Endothelial cell of umbilical vein (primary cell): ENCODE measurements at regions not wholly inside any gene's neighbourhood (a gene's known extent, or its start where the extent isn't known, plus 50 kb on each side); places are given as distances from the start of the nearest gene placed in this dataset.

Experiments used
- BruUV-seq: library from RNA; stranded (reverse); fragments of 400-500 nt; replicated peaks from 2 replicates; lab custom pipeline; 2021; lab: Mats Ljungman, UMichigan
- CTCF ChIA-PET: fragments of 300-600, 350-600 bp; sonication (Branson Sonifier 250); formaldehyde crosslinking; loops from one replicate; lab custom pipeline; 2021; ENCODE audit warnings: antibody characterized with exemption, inconsistent platforms; lab: Charles Lee
- POLR2A ChIA-PET: fragments of 300-600, 350-600 bp; sonication (Branson Sonifier 250); formaldehyde crosslinking; loops from one replicate; lab custom pipeline; 2021; ENCODE audit warnings: antibody characterized with exemption, inconsistent platforms; lab: Charles Lee
- DNase-seq: peaks from one replicate; pipeline ENCODE4 v3.0.0-alpha.2; 2011; ENCODE audit warnings: low read depth, low spot score
- FAIRE-seq: peaks from 2 replicates; lab custom pipeline; 2011; peaks lifted over from hg19 to GRCh38; lab: Jason Lieb, UNC
- H2AFZ ChIP-seq: 2 replicates; pipeline ENCODE4 v1.6.0; 2012; ENCODE audit warnings: low read depth, low read length, control low read depth, inconsistent platforms
- H3K27ac ChIP-seq: 2 replicates; pipeline ENCODE4 v1.5.1; 2011; ENCODE audit warnings: low read depth, mild to moderate bottlenecking, control low read depth, low read length, moderate library complexity; ENCODE audit not compliant: insufficient read depth
- H3K27me3 ChIP-seq, 2 experiments: 2 replicates each; pipeline versions ENCODE4 v1.6.0 to v1.6.1; 2011; ENCODE audit warnings: low read length in 2 of 2, mixed read lengths in 1 of 2; ENCODE audit not compliant: control insufficient read depth in 2 of 2, insufficient read depth in 2 of 2
- H3K36me3 ChIP-seq, 2 experiments: 2 replicates in 1 of 2; 3 replicates in 1 of 2; pipeline ENCODE4 v1.5.1; 2011; ENCODE audit warnings: low read length in 2 of 2, mild to moderate bottlenecking in 1 of 2, moderate library complexity in 1 of 2; ENCODE audit not compliant: control insufficient read depth in 2 of 2, insufficient read depth in 2 of 2; ENCODE audit errors: extremely low read depth in 1 of 2
- H3K4me1 ChIP-seq: 3 replicates; pipeline ENCODE4 v1.5.1; 2011; ENCODE audit warnings: mild to moderate bottlenecking, low read length; ENCODE audit not compliant: control insufficient read depth, insufficient read depth; ENCODE audit errors: extremely low read depth
- H3K4me2 ChIP-seq: 2 replicates; pipeline ENCODE4 v1.6.1; 2011; ENCODE audit warnings: low read length, control low read depth, mixed read lengths; ENCODE audit not compliant: insufficient read depth
- H3K4me3 ChIP-seq, 3 experiments: fragments of 200-600 bp in 1 of 3; sonication (generic), shearing (Covaris generic) in 1 of 3; replicated peaks in 1 of 3; 2 replicates each; pipeline ENCODE4 v1.5.1; 2011 to 2016; ENCODE audit warnings: control low read depth in 3 of 3, low read length in 3 of 3, mild to moderate bottlenecking in 2 of 3, inconsistent platforms in 1 of 3, low read depth in 1 of 3, moderate library complexity in 1 of 3; ENCODE audit not compliant: insufficient read depth in 1 of 3
- H3K79me2 ChIP-seq: 2 replicates; pipeline ENCODE4 v1.6.0; 2012; ENCODE audit warnings: low read length, inconsistent platforms; ENCODE audit not compliant: control insufficient read depth, insufficient read depth
- H3K9ac ChIP-seq: replicated peaks from 2 replicates; pipeline ENCODE3; 2011; ENCODE audit warnings: low read length, control low read depth; ENCODE audit not compliant: insufficient read depth; ENCODE audit errors: extremely low read depth
- H3K9me1 ChIP-seq: replicated peaks from 3 replicates; pipeline ENCODE4 v1.6.0; 2011; ENCODE audit warnings: mild to moderate bottlenecking, low read length; ENCODE audit not compliant: control insufficient read depth, insufficient read depth; ENCODE audit errors: extremely low read depth
- H3K9me3 ChIP-seq: replicated peaks from 2 replicates; pipeline ENCODE4 v1.5.1; 2012; ENCODE audit warnings: low read length, inconsistent platforms; ENCODE audit not compliant: control insufficient read depth, insufficient read depth
- H4K20me1 ChIP-seq: replicated peaks from 2 replicates; pipeline ENCODE3; 2011; ENCODE audit warnings: mild to moderate bottlenecking, low read length; ENCODE audit not compliant: control insufficient read depth, insufficient read depth; ENCODE audit errors: extremely low read depth
- EZH2 ChIP-seq: IDR thresholded peaks from 2 replicates; pipeline ENCODE4 v1.6.1; 2012; ENCODE audit warnings: borderline replicate concordance, low read depth, mild to moderate bottlenecking, moderate library complexity, low read length, inconsistent platforms; ENCODE audit not compliant: severe bottlenecking
- FOS ChIP-seq: IDR thresholded peaks from 2 replicates; pipeline ENCODE4 v1.6.1; 2011; ENCODE audit warnings: mild to moderate bottlenecking, low read length, moderate library complexity, borderline replicate concordance; ENCODE audit not compliant: insufficient read depth
- GATA2 ChIP-seq: IDR thresholded peaks from 2 replicates; pipeline ENCODE4 v1.7.0; 2011; ENCODE audit warnings: low read depth, mild to moderate bottlenecking, moderate library complexity, mixed read lengths, low read length; ENCODE audit not compliant: insufficient read length, insufficient read depth
- JUN ChIP-seq: IDR thresholded peaks from 2 replicates; pipeline ENCODE4 v1.6.1; 2011; ENCODE audit warnings: borderline replicate concordance, low read depth; ENCODE audit not compliant: insufficient read length, insufficient read depth
- MYC ChIP-seq: IDR thresholded peaks from one replicate; pipeline ENCODE4 v1.6.1; 2011; ENCODE audit warnings: mild to moderate bottlenecking, low read depth, low read length
- POLR2A ChIP-seq: IDR thresholded peaks from 2 replicates; pipeline ENCODE4 v1.6.1; 2012; ENCODE audit warnings: low read depth, mild to moderate bottlenecking, control low read depth, low read length
- POLR2AphosphoS5 ChIP-seq: IDR thresholded peaks from 2 replicates; pipeline ENCODE4 v1.6.1; 2012; ENCODE audit warnings: low read depth, mild to moderate bottlenecking, control low read depth, low read length, moderate library complexity; ENCODE audit not compliant: insufficient read depth
- dilution Hi-C: fragments of 300-500 bp; cut with MboI; formaldehyde crosslinking; loops from one replicate; pipeline ENCODE4 v1.15.0; 2019; ENCODE audit warnings: low sequenced_read_pairs; ENCODE audit not compliant: extremely low pct_ligation_motif_present
- intact Hi-C: fragments of 100-400 bp; cut with micrococcal nuclease; formaldehyde crosslinking; loops from one replicate; pipeline ENCODE4 v1.10.0; 2022
- TF ChIP-seq, protein P1 (sequence below), 2 donors: IDR thresholded peaks; 1 replicate in 1 of 2; 2 replicates in 1 of 2; pipeline ENCODE4 v1.5.1; 2011; ENCODE audit warnings: low read length in 2 of 2, mild to moderate bottlenecking in 2 of 2, moderate library complexity in 2 of 2, control low read depth in 1 of 2, inconsistent platforms in 1 of 2, low read depth in 1 of 2; ENCODE audit not compliant: insufficient read depth in 1 of 2; ENCODE audit errors: extremely low read depth in 1 of 2
- TF ChIP-seq, protein P2 (sequence below): IDR thresholded peaks from 2 replicates; pipeline ENCODE4 v1.6.1; 2011; ENCODE audit not compliant: insufficient read depth, insufficient read length

DNA sequence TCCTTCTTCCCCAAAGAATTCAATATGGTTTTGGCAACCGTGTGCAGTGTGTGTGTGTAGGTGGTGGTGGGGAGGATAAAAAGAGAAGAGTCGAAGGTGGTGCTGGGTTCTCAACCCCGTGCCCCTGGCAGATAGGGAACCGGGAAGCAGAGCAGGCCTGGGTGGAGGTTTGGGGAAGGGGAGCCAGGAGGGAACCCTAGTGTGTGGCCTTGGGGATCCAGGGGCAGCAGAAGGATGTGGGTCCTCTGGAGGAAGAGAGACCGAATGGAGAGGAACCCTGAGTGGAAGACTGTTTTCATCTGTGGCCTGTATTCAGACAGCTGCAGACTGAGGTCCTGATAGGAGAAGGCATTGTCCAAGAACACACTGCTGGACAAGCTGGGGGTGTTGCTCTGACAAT, 73.3 kb upstream of the B3GAT1 start:
- DNase-seq (no peak), FAIRE-seq (no peak)
- POLR2A ChIA-PET = no interaction called here
- H3K4me2 ChIP-seq = no peak overlapping the region
- H4K20me1 ChIP-seq = no peaks in the 10 kb centered on the region
- H3K27ac ChIP-seq = no peak overlapping the region
- no peaks in the 10 kb centered on the region for H3K4me1 ChIP-seq
- CTCF ChIA-PET = no interaction called here
- intact Hi-C loops (no loop called here), dilution Hi-C loops (no loop called here)
- H3K9me3 ChIP-seq = no peaks in the 10 kb centered on the region
- no peaks in the 10 kb centered on the region for H3K36me3 ChIP-seq
- no peak overlapping the region for H3K9ac ChIP-seq
- no TSS peak for BruUV-seq
- no peak overlapping the region for H2AFZ ChIP-seq
- H3K9me1 ChIP-seq = no peaks in the 10 kb centered on the region
- no peaks in the 10 kb centered on the region for H3K79me2 ChIP-seq
- no peak overlapping the region for H3K4me3 ChIP-seq
- TF ChIP-seq, protein P1, sequence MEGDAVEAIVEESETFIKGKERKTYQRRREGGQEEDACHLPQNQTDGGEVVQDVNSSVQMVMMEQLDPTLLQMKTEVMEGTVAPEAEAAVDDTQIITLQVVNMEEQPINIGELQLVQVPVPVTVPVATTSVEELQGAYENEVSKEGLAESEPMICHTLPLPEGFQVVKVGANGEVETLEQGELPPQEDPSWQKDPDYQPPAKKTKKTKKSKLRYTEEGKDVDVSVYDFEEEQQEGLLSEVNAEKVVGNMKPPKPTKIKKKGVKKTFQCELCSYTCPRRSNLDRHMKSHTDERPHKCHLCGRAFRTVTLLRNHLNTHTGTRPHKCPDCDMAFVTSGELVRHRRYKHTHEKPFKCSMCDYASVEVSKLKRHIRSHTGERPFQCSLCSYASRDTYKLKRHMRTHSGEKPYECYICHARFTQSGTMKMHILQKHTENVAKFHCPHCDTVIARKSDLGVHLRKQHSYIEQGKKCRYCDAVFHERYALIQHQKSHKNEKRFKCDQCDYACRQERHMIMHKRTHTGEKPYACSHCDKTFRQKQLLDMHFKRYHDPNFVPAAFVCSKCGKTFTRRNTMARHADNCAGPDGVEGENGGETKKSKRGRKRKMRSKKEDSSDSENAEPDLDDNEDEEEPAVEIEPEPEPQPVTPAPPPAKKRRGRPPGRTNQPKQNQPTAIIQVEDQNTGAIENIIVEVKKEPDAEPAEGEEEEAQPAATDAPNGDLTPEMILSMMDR (IDR thresholded peaks at IDR 0.05; ENCODE audit: extremely low read depth in 1 of 2, insufficient read depth in 1 of 2, low read depth in 1 of 2, low read length in 2 of 2) = no peak
- TF ChIP-seq POLR2AphosphoS5 (no peak), POLR2A (no peak), GATA2 (no peak), FOS (no peak), EZH2 (no peak), MYC (no peak), JUN (no peak)
- TF ChIP-seq, protein P2, sequence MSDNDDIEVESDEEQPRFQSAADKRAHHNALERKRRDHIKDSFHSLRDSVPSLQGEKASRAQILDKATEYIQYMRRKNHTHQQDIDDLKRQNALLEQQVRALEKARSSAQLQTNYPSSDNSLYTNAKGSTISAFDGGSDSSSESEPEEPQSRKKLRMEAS = no peak
- no peaks in the 10 kb centered on the region for H3K27me3 ChIP-seq
